K562 (cell line): ENCODE measurements at regions not wholly inside any gene's neighbourhood (a gene's known extent, or its start where the extent isn't known, plus 50 kb on each side); places are given as distances from the start of the nearest gene placed in this dataset.

ENCODE experiments used
- ATAC-seq: fragments of 200-7000 bp; cut with Tn5 transposase; 3 replicates; pipeline ENCODE4 v1.9.1; 2020; ENCODE audit warnings: moderate library complexity
- BruUV-seq: library from RNA; stranded (reverse); fragments of 400-500 nt; replicated peaks from 2 replicates; lab custom pipeline; 2021; lab: Mats Ljungman, UMichigan
- CTCF ChIA-PET: fragments of 300-600 bp; formaldehyde crosslinking; extraction: SDS; loops from one replicate; lab custom pipeline; 2021; ENCODE audit warnings: low intra/inter-chr PET ratio; lab: Yijun Ruan, JAX
- POLR2A ChIA-PET: fragments of 300-600, 350-650 bp; sonication (Branson Sonifier 250); formaldehyde crosslinking; extraction: SDS; loops from one replicate; lab custom pipeline; 2021; ENCODE audit warnings: antibody characterized with exemption, inconsistent platforms; lab: Yijun Ruan, JAX
- DNase-seq, 4 experiments: peaks; one replicate each; pipeline versions ENCODE4 v3.0.0 to v3.0.0-alpha.2; 2011 to 2018; ENCODE audit warnings: low spot score in 3 of 4, mixed read lengths in 3 of 4; ENCODE audit errors: extremely low read depth in 1 of 4
- FAIRE-seq: peaks from 2 replicates; lab custom pipeline; 2011; peaks lifted over from hg19 to GRCh38; lab: Jason Lieb, UNC
- H2AFZ ChIP-seq: 2 replicates; pipeline ENCODE4 v1.6.0; 2011; ENCODE audit warnings: low read depth, low read length, control low read depth, inconsistent platforms
- H3K27ac ChIP-seq: fragments of 200-600 bp; 3 replicates; pipeline ENCODE4 v1.8.0; 2011; ENCODE audit warnings: low read depth, mild to moderate bottlenecking, control low read depth, inconsistent platforms, low read length, moderate library complexity, mixed read lengths; ENCODE audit errors: extremely low read depth
- H3K27me3 ChIP-seq, 2 experiments: fragments of 300-600 bp in 1 of 2; 2 replicates in 1 of 2; 3 replicates in 1 of 2; pipeline versions ENCODE4 v1.6.0 to v1.8.0; 2011; ENCODE audit warnings: inconsistent platforms in 2 of 2, low read length in 2 of 2, mild to moderate bottlenecking in 1 of 2, mixed read lengths in 1 of 2, moderate library complexity in 1 of 2; ENCODE audit not compliant: control insufficient read depth in 2 of 2, insufficient read depth in 2 of 2
- H3K36me3 ChIP-seq: fragments of 300-600 bp; 3 replicates; pipeline ENCODE4 v1.8.0; 2011; ENCODE audit warnings: mild to moderate bottlenecking, low read length, inconsistent platforms; ENCODE audit not compliant: control insufficient read depth, insufficient read depth
- H3K4me1 ChIP-seq, 2 experiments: fragments of 200-600 bp in 1 of 2; replicated peaks in 1 of 2; 2 replicates in 1 of 2; 3 replicates in 1 of 2; pipeline versions ENCODE4 v1.5.1 to v1.8.0; 2011; ENCODE audit warnings: inconsistent platforms in 2 of 2, low read length in 2 of 2, mild to moderate bottlenecking in 1 of 2, mixed read lengths in 1 of 2, moderate library complexity in 1 of 2; ENCODE audit not compliant: control insufficient read depth in 2 of 2, insufficient read depth in 2 of 2
- H3K4me2 ChIP-seq: 2 replicates; pipeline ENCODE4 v1.6.1; 2011; ENCODE audit warnings: low read length, control low read depth, inconsistent platforms, mixed read lengths; ENCODE audit not compliant: insufficient read depth
- H3K4me3 ChIP-seq: fragments of 200-600 bp; sonication (generic), shearing (Covaris generic); 2 replicates; pipeline ENCODE4 v1.5.1; 2016; ENCODE audit warnings: control low read depth, inconsistent platforms
- H3K79me2 ChIP-seq: fragments of 200-600 bp; 3 replicates; pipeline ENCODE4 v1.8.0; 2011; ENCODE audit warnings: low read length, inconsistent platforms; ENCODE audit not compliant: control insufficient read depth, insufficient read depth
- H3K9ac ChIP-seq, 2 experiments: 2 replicates each; pipeline versions ENCODE4 v1.6.0 to v1.6.1; 2011; ENCODE audit warnings: low read depth in 2 of 2, low read length in 2 of 2, control low read depth in 1 of 2, inconsistent platforms in 1 of 2, mild to moderate bottlenecking in 1 of 2, mixed read lengths in 1 of 2; ENCODE audit not compliant: insufficient read depth in 1 of 2
- H3K9me1 ChIP-seq: one replicate; pipeline ENCODE4 v1.6.0; 2011; ENCODE audit warnings: inconsistent platforms, mild to moderate bottlenecking, low read length, moderate library complexity; ENCODE audit not compliant: control insufficient read depth, insufficient read depth
- H3K9me3 ChIP-seq: replicated peaks from 2 replicates; pipeline ENCODE4 v1.5.1; 2011; ENCODE audit warnings: low read depth, low read length, inconsistent platforms; ENCODE audit not compliant: control insufficient read depth, insufficient read depth
- H4K20me1 ChIP-seq: replicated peaks from 2 replicates; pipeline ENCODE4 v1.6.1; 2011; ENCODE audit warnings: low read length, inconsistent platforms, mixed read lengths; ENCODE audit not compliant: control insufficient read depth, insufficient read depth
- DPF2 ChIP-seq: fragments of 450-650 bp; IDR thresholded peaks from 2 replicates; pipeline ENCODE4 v1.6.1; 2016
- ETV1 ChIP-seq: fragments of 450-650 bp; conservative IDR thresholded peaks from 2 replicates; pipeline ENCODE4 v1.6.1; 2016; ENCODE audit warnings: missing genetic modification characterization, control low read depth, low read depth, missing compliant biosample characterization
- HLTF ChIP-seq: fragments of 450-650 bp; IDR thresholded peaks from 2 replicates; pipeline ENCODE4 v1.6.1; 2016
- MAFK ChIP-seq: IDR thresholded peaks from 2 replicates; pipeline ENCODE4 v1.6.1; 2011; ENCODE audit warnings: low read length, improper control_type of control experiment
- NFRKB ChIP-seq: fragments of 450-650 bp; IDR thresholded peaks from 2 replicates; pipeline ENCODE4 v1.6.1; 2016; ENCODE audit warnings: low read depth
- NRF1 ChIP-seq, 2 experiments: fragments of 450-650 bp; IDR thresholded peaks in 1 of 2; conservative IDR thresholded peaks in 1 of 2; 2 replicates each; pipeline ENCODE4 v1.6.1; 2014; ENCODE audit warnings: mild to moderate bottlenecking in 2 of 2
- RAD21 ChIP-seq, 2 experiments: fragments of 250-450 bp in 1 of 2; fragments of 450-650 bp in 1 of 2; sonication (Bioruptor Pico) in 1 of 2; formaldehyde crosslinking in 1 of 2; IDR thresholded peaks in 1 of 2; conservative IDR thresholded peaks in 1 of 2; 2 replicates each; pipeline versions ENCODE4 v1.4.0 to v1.8.0; 2020 to 2022; ENCODE audit warnings: mild to moderate bottlenecking in 2 of 2, moderate library complexity in 1 of 2
- RB1 ChIP-seq: fragments of 450-650 bp; IDR thresholded peaks from 2 replicates; pipeline ENCODE4 v1.6.1; 2017; ENCODE audit warnings: low read depth, mild to moderate bottlenecking
- RBFOX2 ChIP-seq: fragments of 200-400 bp; formaldehyde crosslinking; IDR thresholded peaks from 2 replicates; pipeline ENCODE4 v1.6.1; 2017; ENCODE audit warnings: low read depth, mild to moderate bottlenecking, low read length, moderate library complexity
- RBM34 ChIP-seq: fragments of 200-400 bp; formaldehyde crosslinking; IDR thresholded peaks from 2 replicates; pipeline ENCODE4 v1.6.1; 2018; ENCODE audit warnings: low read length, borderline replicate concordance; ENCODE audit not compliant: insufficient read depth
- RBM39 ChIP-seq: fragments of 200-400 bp; formaldehyde crosslinking; optimal IDR thresholded peaks from 2 replicates; pipeline ENCODE3; 2018; ENCODE audit warnings: low read depth, low read length
- RCOR1 ChIP-seq, 2 experiments: IDR thresholded peaks; 2 replicates each; pipeline ENCODE4 v1.6.1; 2012; ENCODE audit warnings: low read depth in 2 of 2, low read length in 2 of 2, borderline replicate concordance in 1 of 2, improper control_type of control experiment in 1 of 2
- SRSF9 ChIP-seq: fragments of 200-400 bp; formaldehyde crosslinking; IDR thresholded peaks from 2 replicates; pipeline ENCODE4 v1.6.1; 2017; ENCODE audit warnings: low read depth, low read length, borderline replicate concordance
- TAF15 ChIP-seq: fragments of 200-400 bp; formaldehyde crosslinking; IDR thresholded peaks from 2 replicates; pipeline ENCODE4 v1.6.1; 2017; ENCODE audit warnings: mild to moderate bottlenecking, low read depth, low read length, moderate library complexity
- TBL1XR1 ChIP-seq, 2 experiments: IDR thresholded peaks; 2 replicates each; pipeline ENCODE4 v1.6.1; 2012; ENCODE audit warnings: improper control_type of control experiment in 2 of 2, low read length in 2 of 2, mild to moderate bottlenecking in 1 of 2
- ZNF212 ChIP-seq: fragments of 450-650 bp; formaldehyde crosslinking; IDR thresholded peaks from 2 replicates; pipeline ENCODE4 v1.4.0; 2020; ENCODE audit warnings: mild to moderate bottlenecking
- WGBS: fragments of 100-300 bp; shearing (Covaris generic); methylation state at CpG from one replicate; pipeline ENCODE4 v1.1.6; 2016; ENCODE audit warnings: low coverage, mixed read lengths; ENCODE audit not compliant: insufficient coverage; ENCODE audit errors: missing lambda C conversion rate; 5-methylcytosine and 5-hydroxymethylcytosine counted together
- in situ Hi-C: fragments of 300-500 bp; cut with MboI; formaldehyde crosslinking; loops from 4 replicates; pipeline ENCODE4 v1.15.0; 2018; ENCODE audit warnings: inconsistent platforms, mixed read lengths
- intact Hi-C: fragments of 100-400 bp; cut with micrococcal nuclease; formaldehyde crosslinking; loops from 2 replicates; pipeline ENCODE4 v1.14.2; 2022
- TF ChIP-seq, protein P1 (sequence below): IDR thresholded peaks from 2 replicates; pipeline ENCODE4 v1.6.1; 2011; ENCODE audit warnings: borderline replicate concordance, low read depth, mild to moderate bottlenecking, moderate library complexity, low read length; ENCODE audit not compliant: insufficient read depth, poor library complexity, severe bottlenecking
- TF ChIP-seq, protein P2 (sequence below): fragments of 450-650 bp; formaldehyde crosslinking; IDR thresholded peaks from 2 replicates; pipeline ENCODE4 v1.4.0; 2020; ENCODE audit warnings: mild to moderate bottlenecking, moderate library complexity

DNA sequence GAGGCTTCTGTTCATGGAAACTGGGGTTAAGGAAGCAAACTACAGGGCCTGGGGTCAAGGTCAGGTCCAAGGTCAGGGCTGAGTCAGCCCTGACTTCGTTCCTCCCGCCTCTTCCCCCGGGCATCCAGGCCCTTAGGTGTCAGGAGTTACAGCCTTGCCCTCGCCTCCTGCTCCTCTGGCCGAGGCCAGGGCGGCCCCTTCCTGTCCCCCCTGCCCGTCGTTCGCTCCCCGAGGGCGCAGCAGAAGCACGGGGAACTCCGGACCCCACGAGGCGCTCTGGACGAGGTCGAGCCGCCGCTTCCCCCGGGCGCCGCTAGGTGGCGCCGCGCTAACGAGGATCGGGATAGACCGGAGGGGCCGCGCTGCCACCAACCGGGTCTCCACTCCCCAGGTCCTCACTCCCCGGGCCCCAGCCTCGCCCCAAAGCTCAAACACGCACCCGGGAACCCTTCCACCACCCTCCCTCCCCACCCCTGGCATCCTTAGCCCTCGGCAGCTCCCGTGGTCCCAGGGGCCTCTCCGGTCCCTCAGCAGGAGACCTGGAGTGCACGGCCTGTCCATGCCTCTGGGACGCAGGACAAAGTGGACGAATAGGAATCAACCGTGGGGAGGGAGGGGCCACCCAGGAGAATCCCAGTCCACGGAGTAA lies 59.2 kb upstream of the MYL10 start:
- CTCF ChIA-PET = interaction anchor here (0.5 to 3.5 kb wide), 9 partner anchors 46 to 583 kb away, joined by 3 to 39 read pairs (median 3); no protein-coding TSS in a partner anchor
- no TSS peak for BruUV-seq
- intact Hi-C loops (loop anchor here (2.0 to 5.0 kb wide), 4 partner anchors 126 to 584 kb away; no protein-coding TSS in a partner anchor), in situ Hi-C loops (no loop called here)
- H3K4me1 ChIP-seq = peaks cover 5 to 12% of the 10 kb centered on the region in 2 experiments; a peak in 3 of 5 replicates
- H3K27me3 ChIP-seq = peaks cover 0 to 8% of the 10 kb centered on the region in 2 experiments; a peak in 1 of 5 replicates
- peak; percentile 87 to 95 (median 92) for DNase-seq
- peak overlapping the region; percentile 99 for H2AFZ ChIP-seq
- WGBS = 3% methylated on average over 36 of the region's 43 CpGs
- H3K4me2 ChIP-seq = peak overlapping the region; percentile 82
- H3K9me3 ChIP-seq = no peaks in the 10 kb centered on the region
- no peaks in the 10 kb centered on the region for H3K36me3 ChIP-seq
- H3K9ac ChIP-seq = peak overlapping the region; percentile 71 to 92
- H3K27ac ChIP-seq = peak overlapping the region; percentile 76; the same call in 2 of the 3 replicates
- peak; percentile 96 for ATAC-seq
- peak overlapping the region; percentile 36 for H3K4me3 ChIP-seq
- peak; percentile 78 for FAIRE-seq
- H3K9me1 ChIP-seq = no peaks in the 10 kb centered on the region
- POLR2A ChIA-PET = interaction anchor here (0.6 kb wide), 1 partner anchor 55 kb away, joined by 3 read pairs; no protein-coding TSS in a partner anchor
- no peaks in the 10 kb centered on the region for H4K20me1 ChIP-seq
- no peaks in the 10 kb centered on the region for H3K79me2 ChIP-seq
- TF ChIP-seq NFRKB (no peak), RCOR1 (IDR thresholded peaks at IDR 0.05; ENCODE audit: borderline replicate concordance in 1 of 2, low read depth in 2 of 2, low read length in 2 of 2) (peak in 1 of 2 experiments; percentile 3; a peak in 1 of 4 replicates), ETV1 (tag) (peak; percentile 52), RBM39 (no peak), RBFOX2 (peak; percentile 66), NRF1 (conservative IDR thresholded peaks at IDR 0.05 in 1 of 2, IDR thresholded peaks at IDR 0.05 in 1 of 2) (no peak), SRSF9 (no peak), RB1 (peak; percentile 87), HLTF (0 out of 2 replicates have a peak, but pooled peaks have one; percentile 57), DPF2 (peak; percentile 77; the same call in 1 of the 2 replicates), TAF15 (no peak), TBL1XR1 (IDR thresholded peaks at IDR 0.05; ENCODE audit: low read length in 2 of 2) (no peak), ZNF212 (no peak), RBM34 (no peak), MAFK (0 out of 2 replicates have a peak, but pooled peaks have one; percentile 10), RAD21 (CRISPR knock-in tag; conservative IDR thresholded peaks at IDR 0.05 in 1 of 2, IDR thresholded peaks at IDR 0.05 in 1 of 2) (peak; percentile 95 to 97)
- TF ChIP-seq, protein P1, sequence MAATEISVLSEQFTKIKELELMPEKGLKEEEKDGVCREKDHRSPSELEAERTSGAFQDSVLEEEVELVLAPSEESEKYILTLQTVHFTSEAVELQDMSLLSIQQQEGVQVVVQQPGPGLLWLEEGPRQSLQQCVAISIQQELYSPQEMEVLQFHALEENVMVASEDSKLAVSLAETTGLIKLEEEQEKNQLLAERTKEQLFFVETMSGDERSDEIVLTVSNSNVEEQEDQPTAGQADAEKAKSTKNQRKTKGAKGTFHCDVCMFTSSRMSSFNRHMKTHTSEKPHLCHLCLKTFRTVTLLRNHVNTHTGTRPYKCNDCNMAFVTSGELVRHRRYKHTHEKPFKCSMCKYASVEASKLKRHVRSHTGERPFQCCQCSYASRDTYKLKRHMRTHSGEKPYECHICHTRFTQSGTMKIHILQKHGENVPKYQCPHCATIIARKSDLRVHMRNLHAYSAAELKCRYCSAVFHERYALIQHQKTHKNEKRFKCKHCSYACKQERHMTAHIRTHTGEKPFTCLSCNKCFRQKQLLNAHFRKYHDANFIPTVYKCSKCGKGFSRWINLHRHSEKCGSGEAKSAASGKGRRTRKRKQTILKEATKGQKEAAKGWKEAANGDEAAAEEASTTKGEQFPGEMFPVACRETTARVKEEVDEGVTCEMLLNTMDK = peak; percentile 44
- TF ChIP-seq, protein P2, sequence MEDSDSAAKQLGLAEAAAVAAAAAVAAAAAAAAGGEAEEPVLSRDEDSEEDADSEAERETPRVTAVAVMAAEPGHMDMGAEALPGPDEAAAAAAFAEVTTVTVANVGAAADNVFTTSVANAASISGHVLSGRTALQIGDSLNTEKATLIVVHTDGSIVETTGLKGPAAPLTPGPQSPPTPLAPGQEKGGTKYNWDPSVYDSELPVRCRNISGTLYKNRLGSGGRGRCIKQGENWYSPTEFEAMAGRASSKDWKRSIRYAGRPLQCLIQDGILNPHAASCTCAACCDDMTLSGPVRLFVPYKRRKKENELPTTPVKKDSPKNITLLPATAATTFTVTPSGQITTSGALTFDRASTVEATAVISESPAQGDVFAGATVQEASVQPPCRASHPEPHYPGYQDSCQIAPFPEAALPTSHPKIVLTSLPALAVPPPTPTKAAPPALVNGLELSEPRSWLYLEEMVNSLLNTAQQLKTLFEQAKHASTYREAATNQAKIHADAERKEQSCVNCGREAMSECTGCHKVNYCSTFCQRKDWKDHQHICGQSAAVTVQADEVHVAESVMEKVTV (CRISPR knock-in tag) = peak; percentile 87
